SK-N-SH (cell line): ENCODE measurements at regions not wholly inside any gene's neighbourhood (a gene's known extent, or its start where the extent isn't known, plus 50 kb on each side); places are given as distances from the start of the nearest gene placed in this dataset.

Experiments
- CTCF ChIP-seq: fragments of 200-600 bp; sonication (generic); IDR thresholded peaks from 2 replicates; pipeline ENCODE4 v1.6.1; 2017; ENCODE audit warnings: antibody characterized with exemption, mild to moderate bottlenecking, moderate library complexity
- FOXM1 ChIP-seq: IDR thresholded peaks from 2 replicates; pipeline ENCODE4 v1.4.0; 2012; ENCODE audit warnings: low read depth, mild to moderate bottlenecking
- MXI1 ChIP-seq: IDR thresholded peaks from 2 replicates; pipeline ENCODE4 v1.6.1; 2012; ENCODE audit warnings: mild to moderate bottlenecking, low read depth, low read length, improper control_type of control experiment
- TCF12 ChIP-seq: IDR thresholded peaks from 2 replicates; pipeline ENCODE4 v1.4.0; 2012
- YY1 ChIP-seq: IDR thresholded peaks from 2 replicates; pipeline ENCODE4 v1.4.0; 2012; ENCODE audit warnings: low read depth, mild to moderate bottlenecking

DNA sequence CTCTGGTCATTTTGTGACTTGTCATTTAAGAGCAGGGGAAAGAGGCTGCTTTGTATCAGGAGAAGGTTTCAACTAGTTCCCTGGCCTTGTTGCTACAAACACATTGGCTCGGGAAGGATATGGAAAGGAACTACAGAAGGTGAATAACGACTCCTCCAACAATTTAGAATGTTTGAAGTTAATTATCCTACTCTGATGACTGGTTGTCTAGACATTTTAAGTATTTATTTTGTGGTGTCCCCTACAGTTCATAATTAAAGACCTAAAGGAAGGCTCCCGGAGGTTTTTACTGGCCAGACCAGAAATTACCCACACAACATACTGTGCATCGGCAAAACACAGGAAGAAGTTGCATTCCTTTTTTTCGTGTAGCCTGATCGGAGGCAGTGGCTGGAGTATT is 515.8 kb upstream of the SALL1 start:
- no peak for TF ChIP-seq CTCF
- no peak for TF ChIP-seq FOXM1
- no peak for TF ChIP-seq YY1
- TF ChIP-seq TCF12 = no peak
- TF ChIP-seq MXI1 = no peak
